SU-DHL-6 (cell line): ENCODE measurements at regions not wholly inside any gene's neighbourhood (a gene's known extent, or its start where the extent isn't known, plus 50 kb on each side); places are given as distances from the start of the nearest gene placed in this dataset.

Experiments
- H2AFZ ChIP-seq: fragments of 200-600 bp; sonication (generic); 2 replicates; pipeline ENCODE4 v1.6.1; 2014; ENCODE audit warnings: low read depth, mild to moderate bottlenecking, moderate library complexity, mixed read lengths, antibody characterized with exemption, low read length; ENCODE audit not compliant: severe bottlenecking
- H3F3A ChIP-seq: fragments of 200-600 bp; shearing (Covaris generic); 2 replicates; pipeline ENCODE4 v1.6.0; 2016; ENCODE audit warnings: antibody characterized with exemption, mild to moderate bottlenecking; ENCODE audit not compliant: insufficient read depth
- H3K27ac ChIP-seq: fragments of 200-600 bp; sonication (generic); 2 replicates; pipeline ENCODE4 v1.5.1; 2016; ENCODE audit warnings: low read depth, mild to moderate bottlenecking, low read length, moderate library complexity, mixed read lengths
- H3K27me3 ChIP-seq: fragments of 200-600 bp; sonication (generic), shearing (Covaris generic); 2 replicates; pipeline ENCODE4 v1.6.0; 2014; ENCODE audit warnings: mild to moderate bottlenecking, low read length
- H3K36me3 ChIP-seq: fragments of 200-600 bp; sonication (generic); 2 replicates; pipeline ENCODE4 v1.6.1; 2014; ENCODE audit warnings: mild to moderate bottlenecking, low read length, mixed read lengths
- H3K4me2 ChIP-seq: fragments of 300-600, 200-600 bp; shearing (Covaris generic), sonication (generic); 2 replicates; pipeline ENCODE4 v1.6.0; 2014; ENCODE audit warnings: low read length, low read depth, mild to moderate bottlenecking; ENCODE audit not compliant: poor library complexity, severe bottlenecking
- H3K4me3 ChIP-seq: fragments of 200-600 bp; sonication (generic); 2 replicates; pipeline ENCODE4 v1.5.1; 2014; ENCODE audit warnings: antibody characterized with exemption, low read length, mild to moderate bottlenecking, mixed read lengths; ENCODE audit not compliant: insufficient read depth, poor library complexity, severe bottlenecking
- H3K79me2 ChIP-seq: fragments of 200-600 bp; sonication (generic); 2 replicates; pipeline ENCODE4 v1.6.1; 2014; ENCODE audit warnings: mild to moderate bottlenecking, low read length, moderate library complexity; ENCODE audit not compliant: insufficient read depth
- H3K9ac ChIP-seq: fragments of 200-600 bp; sonication (generic); 2 replicates; pipeline ENCODE4 v1.7.0; 2014; ENCODE audit warnings: mild to moderate bottlenecking, low read length
- H3K9me2 ChIP-seq: fragments of 200-600 bp; sonication (generic); replicated peaks from 2 replicates; pipeline ENCODE4 v1.6.1; 2014; ENCODE audit warnings: low read length; ENCODE audit not compliant: insufficient read depth
- H3K9me3 ChIP-seq: fragments of 200-600 bp; sonication (generic); 2 replicates; pipeline ENCODE4 v1.6.1; 2014; ENCODE audit warnings: low read length, mixed read lengths; ENCODE audit not compliant: insufficient read depth
- H4K20me1 ChIP-seq: fragments of 200-600 bp; sonication (generic); 2 replicates; pipeline ENCODE4 v1.6.1; 2014; ENCODE audit warnings: low read depth, mild to moderate bottlenecking, antibody characterized with exemption, low read length, moderate library complexity, mixed read lengths
- EZH2phosphoT487 ChIP-seq: fragments of 200-600 bp; sonication (generic), shearing (Covaris generic); conservative IDR thresholded peaks from 2 replicates; pipeline ENCODE4 v1.6.1; 2018; ENCODE audit warnings: mild to moderate bottlenecking, antibody characterized with exemption, low read length, moderate library complexity, mixed read lengths
- TF ChIP-seq, protein P1 (sequence below): fragments of 200-600 bp; sonication (generic); IDR thresholded peaks from one replicate; pipeline ENCODE4 v1.5.1; 2017; ENCODE audit warnings: antibody characterized with exemption, mild to moderate bottlenecking, low read length, moderate library complexity; ENCODE audit not compliant: insufficient read depth, poor library complexity, severe bottlenecking

DNA sequence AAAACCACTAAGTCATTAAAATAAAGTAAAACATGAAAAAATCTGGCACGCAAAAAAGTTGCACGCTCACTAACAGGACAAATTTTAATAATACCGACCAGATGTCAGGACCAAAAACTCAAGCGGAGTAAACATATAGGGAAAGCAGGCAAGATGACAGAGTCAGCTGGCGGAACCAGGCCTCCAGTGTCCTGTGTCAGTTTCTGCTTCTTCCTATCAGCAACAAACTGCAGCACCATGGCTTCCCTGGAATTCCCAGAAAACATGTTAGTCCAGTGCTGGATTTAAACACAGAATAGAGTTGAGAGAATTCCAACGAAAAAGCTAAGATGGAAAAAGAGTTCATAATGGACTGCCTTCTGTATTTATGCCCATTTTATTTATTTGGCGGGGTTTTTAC is 169.1 kb upstream of the ARHGEF26 start:
- Histone ChIP-seq H3K9ac (no peak overlapping the region), H3K27me3 (no peaks in the 10 kb centered on the region), H3K4me3 (no peak overlapping the region), H2AFZ (no peak overlapping the region), H3K9me3 (no peaks in the 10 kb centered on the region), H4K20me1 (no peaks in the 10 kb centered on the region), H3K9me2 (no peaks in the 10 kb centered on the region), H3K36me3 (no peaks in the 10 kb centered on the region), H3F3A (no peaks in the 10 kb centered on the region), H3K27ac (no peak overlapping the region), H3K4me2 (no peak overlapping the region), H3K79me2 (no peaks in the 10 kb centered on the region)
- no peak for TF ChIP-seq EZH2phosphoT487
- TF ChIP-seq, protein P1, sequence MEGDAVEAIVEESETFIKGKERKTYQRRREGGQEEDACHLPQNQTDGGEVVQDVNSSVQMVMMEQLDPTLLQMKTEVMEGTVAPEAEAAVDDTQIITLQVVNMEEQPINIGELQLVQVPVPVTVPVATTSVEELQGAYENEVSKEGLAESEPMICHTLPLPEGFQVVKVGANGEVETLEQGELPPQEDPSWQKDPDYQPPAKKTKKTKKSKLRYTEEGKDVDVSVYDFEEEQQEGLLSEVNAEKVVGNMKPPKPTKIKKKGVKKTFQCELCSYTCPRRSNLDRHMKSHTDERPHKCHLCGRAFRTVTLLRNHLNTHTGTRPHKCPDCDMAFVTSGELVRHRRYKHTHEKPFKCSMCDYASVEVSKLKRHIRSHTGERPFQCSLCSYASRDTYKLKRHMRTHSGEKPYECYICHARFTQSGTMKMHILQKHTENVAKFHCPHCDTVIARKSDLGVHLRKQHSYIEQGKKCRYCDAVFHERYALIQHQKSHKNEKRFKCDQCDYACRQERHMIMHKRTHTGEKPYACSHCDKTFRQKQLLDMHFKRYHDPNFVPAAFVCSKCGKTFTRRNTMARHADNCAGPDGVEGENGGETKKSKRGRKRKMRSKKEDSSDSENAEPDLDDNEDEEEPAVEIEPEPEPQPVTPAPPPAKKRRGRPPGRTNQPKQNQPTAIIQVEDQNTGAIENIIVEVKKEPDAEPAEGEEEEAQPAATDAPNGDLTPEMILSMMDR, result no peak

GRCh38 chr3:153956613-153957012 is 164.6 kb upstream of the ARHGEF26 start:
- Histone ChIP-seq H3K9me3 (no peaks in the 10 kb centered on the region), H4K20me1 (no peaks in the 10 kb centered on the region), H3K4me2 (no peak overlapping the region), H3K4me3 (no peak overlapping the region), H3K27me3 (no peaks in the 10 kb centered on the region), H3K9ac (no peak overlapping the region), H3K79me2 (no peaks in the 10 kb centered on the region), H2AFZ (no peak overlapping the region), H3F3A (no peaks in the 10 kb centered on the region), H3K27ac (no peak overlapping the region), H3K36me3 (no peaks in the 10 kb centered on the region), H3K9me2 (no peaks in the 10 kb centered on the region)
- TF ChIP-seq, protein P1, result no peak
- no peak for TF ChIP-seq EZH2phosphoT487

DNA sequence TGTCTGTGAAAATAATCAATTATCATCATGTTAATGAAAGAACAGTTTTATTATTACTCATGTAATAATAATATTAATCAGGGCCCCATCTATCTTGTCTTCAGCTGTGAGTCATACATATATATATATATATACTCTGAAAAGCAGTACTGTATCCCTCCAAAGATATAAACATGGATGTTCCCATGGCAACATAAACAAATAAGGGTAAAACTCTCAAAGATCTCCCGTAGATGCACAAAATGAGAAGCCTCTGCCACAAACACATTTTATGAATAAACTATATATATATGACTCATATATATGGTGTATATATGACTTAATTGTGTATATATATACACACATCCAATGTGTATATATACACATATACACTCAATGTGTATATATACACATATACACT is 163.8 kb upstream of the ARHGEF26 start:
- Histone ChIP-seq H3K9me2 (no peaks in the 10 kb centered on the region), H3K9ac (no peak overlapping the region), H3F3A (no peaks in the 10 kb centered on the region), H3K36me3 (no peaks in the 10 kb centered on the region), H3K9me3 (no peaks in the 10 kb centered on the region), H3K4me3 (no peak overlapping the region), H3K79me2 (no peaks in the 10 kb centered on the region), H2AFZ (no peak overlapping the region), H3K27me3 (no peaks in the 10 kb centered on the region), H4K20me1 (no peaks in the 10 kb centered on the region), H3K4me2 (no peak overlapping the region), H3K27ac (no peak overlapping the region)
- TF ChIP-seq, protein P1, result no peak
- no peak for TF ChIP-seq EZH2phosphoT487
